Peyer's patch (tissue), 4 donors: ENCODE measurements at regions not wholly inside any gene's neighbourhood (a gene's known extent, or its start where the extent isn't known, plus 50 kb on each side); places are given as distances from the start of the nearest gene placed in this dataset.

Experiments used
- POLR2A ChIP-seq, 2 donors: fragments of 450-650 bp; IDR thresholded peaks; one replicate each; pipeline ENCODE4 v1.5.1; 2017; ENCODE audit warnings: antibody characterized with exemption in 2 of 2, mild to moderate bottlenecking in 2 of 2, moderate library complexity in 2 of 2
- TF ChIP-seq, protein P1 (sequence below), 6 experiments: fragments of 450-650 bp in 4 of 6; fragments of 200-600 bp in 2 of 6; sonication (generic) in 1 of 6; IDR thresholded peaks; one replicate each; pipeline ENCODE4 v1.5.1; 2017 to 2019; ENCODE audit warnings: antibody characterized with exemption in 6 of 6, mild to moderate bottlenecking in 3 of 6, moderate library complexity in 1 of 6

DNA sequence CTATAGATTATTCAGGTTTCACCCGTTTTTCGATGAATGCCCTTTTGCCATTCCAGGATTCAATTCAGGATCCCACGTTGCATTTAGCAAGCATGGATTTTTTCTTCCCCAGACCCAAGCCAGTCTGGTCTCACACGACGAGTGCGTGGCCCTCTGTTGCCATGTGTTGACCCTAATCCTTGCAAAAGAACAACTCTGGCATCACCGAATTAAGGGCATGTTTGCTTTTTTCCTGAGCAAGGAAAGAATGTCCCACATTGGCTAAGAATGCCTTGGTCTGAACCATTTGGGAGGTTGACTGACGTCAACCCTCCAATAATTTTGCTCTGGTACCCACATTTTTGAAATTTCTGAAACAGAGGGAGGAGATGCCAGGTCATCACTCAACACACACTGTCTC lies 153.0 kb upstream of the WNT4 start:
- TF ChIP-seq, protein P1, sequence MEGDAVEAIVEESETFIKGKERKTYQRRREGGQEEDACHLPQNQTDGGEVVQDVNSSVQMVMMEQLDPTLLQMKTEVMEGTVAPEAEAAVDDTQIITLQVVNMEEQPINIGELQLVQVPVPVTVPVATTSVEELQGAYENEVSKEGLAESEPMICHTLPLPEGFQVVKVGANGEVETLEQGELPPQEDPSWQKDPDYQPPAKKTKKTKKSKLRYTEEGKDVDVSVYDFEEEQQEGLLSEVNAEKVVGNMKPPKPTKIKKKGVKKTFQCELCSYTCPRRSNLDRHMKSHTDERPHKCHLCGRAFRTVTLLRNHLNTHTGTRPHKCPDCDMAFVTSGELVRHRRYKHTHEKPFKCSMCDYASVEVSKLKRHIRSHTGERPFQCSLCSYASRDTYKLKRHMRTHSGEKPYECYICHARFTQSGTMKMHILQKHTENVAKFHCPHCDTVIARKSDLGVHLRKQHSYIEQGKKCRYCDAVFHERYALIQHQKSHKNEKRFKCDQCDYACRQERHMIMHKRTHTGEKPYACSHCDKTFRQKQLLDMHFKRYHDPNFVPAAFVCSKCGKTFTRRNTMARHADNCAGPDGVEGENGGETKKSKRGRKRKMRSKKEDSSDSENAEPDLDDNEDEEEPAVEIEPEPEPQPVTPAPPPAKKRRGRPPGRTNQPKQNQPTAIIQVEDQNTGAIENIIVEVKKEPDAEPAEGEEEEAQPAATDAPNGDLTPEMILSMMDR (IDR thresholded peaks at IDR 0.05) = no peak
- TF ChIP-seq POLR2A (IDR thresholded peaks at IDR 0.05) = no peak
